CD1c-positive myeloid dendritic cell (primary cell): ENCODE measurements at regions not wholly inside any gene's neighbourhood (a gene's known extent, or its start where the extent isn't known, plus 50 kb on each side); places are given as distances from the start of the nearest gene placed in this dataset.
A peak's percentile ranks its signal among the peaks of the same experiment; 100 is the strongest.
"Not testable (repeated sequence)": the region's sequence is repeated elsewhere in the genome, so short reads cannot be mapped to it uniquely, and the experiment has no call there.

Source experiments
- DNase-seq: peaks from one replicate; pipeline ENCODE4 v3.0.0-alpha.2; 2016; ENCODE audit errors: extremely low spot score

DNA sequence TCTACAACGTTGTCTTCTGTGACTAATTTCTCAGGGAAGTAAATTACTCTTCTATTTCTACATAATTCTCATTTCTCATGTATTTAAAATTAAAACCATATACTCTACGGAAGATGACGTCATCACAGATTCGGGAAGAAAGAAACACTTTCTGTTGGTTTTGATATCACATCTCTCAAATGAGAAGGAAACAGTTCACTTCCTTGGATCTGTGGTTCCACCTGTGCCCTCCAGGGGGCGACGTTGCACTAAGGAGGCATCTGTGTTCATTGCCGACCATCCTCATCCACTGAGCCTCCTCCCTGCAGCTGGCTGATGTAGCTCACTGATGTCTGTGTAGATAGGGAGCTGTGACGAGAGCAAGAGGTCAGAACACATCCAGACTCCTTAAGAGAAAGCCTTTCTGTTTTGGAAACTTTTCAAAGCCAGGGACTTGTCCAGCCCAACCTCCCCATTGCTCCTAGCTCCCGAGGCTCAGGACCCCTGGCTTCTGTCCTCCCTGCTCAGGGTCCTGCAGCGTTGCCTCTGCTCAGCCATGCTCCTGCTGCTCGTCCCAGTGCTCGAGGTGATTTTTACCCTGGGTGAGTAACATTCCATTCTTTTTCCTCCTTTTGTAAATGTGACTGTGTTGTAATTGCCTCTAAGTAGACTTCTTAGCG lies 172.7 kb upstream of the OR4E1 start:
- DNase-seq: peak; percentile 54

DNA sequence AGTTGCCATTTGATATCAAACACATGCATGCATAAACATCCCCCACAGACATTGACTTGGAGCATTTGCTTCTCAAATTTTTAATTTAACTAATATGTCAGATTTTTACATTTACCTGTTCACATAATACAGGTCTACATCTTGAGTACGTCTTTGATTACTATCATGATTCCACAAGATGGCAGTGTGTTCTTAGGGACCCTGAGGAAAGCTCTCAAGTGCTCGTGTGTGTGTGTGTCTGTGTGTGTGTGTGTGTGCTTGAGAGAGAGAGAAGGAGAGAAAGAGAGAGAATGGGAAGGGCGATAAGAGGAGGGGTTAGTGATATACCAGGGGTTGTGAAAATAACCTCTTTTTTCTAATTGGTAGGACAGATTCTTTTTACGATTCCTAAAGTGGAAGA lies 167.1 kb upstream of the OR4E1 start:
- no peak for DNase-seq

DNA sequence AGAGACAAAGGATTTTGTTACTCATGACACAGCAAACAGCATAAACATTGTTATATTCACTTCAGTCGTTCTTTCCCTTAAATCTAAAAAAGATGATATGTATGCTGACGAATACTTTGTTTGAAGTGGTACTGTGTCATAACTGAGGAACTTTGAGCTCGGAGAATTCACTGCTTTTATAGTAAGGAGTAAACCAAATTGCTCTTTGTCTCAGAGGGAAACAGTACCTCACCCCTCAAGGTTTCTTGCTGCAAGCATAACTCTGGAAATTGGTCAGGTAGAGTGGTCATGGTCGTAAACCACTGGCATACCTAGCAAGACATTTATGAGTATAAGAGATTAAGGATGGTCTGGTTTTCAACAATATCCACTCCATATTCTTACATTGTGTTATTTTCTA lies 160.2 kb upstream of the OR4E1 start:
- no peak for DNase-seq

DNA sequence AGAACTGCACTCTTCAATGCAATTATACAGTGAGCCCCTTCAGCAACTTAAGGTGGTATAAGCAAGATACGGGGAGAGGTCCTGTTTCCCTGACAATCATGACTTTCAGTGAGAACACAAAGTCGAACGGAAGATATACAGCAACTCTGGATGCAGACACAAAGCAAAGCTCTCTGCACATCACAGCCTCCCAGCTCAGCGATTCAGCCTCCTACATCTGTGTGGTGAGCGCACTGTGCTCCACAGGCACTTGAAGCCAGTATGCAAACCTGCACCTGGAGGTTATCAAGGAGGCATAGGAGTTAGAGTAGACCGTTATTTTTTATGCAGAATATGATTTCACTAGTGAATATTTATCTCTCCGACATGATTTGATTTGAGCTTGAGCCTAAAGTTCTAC lies 152.2 kb upstream of the OR4E1 start:
- DNase-seq: no peak

GRCh38 chr14:21825149-21825743 lies 151.6 kb upstream of the OR4E1 start:
- peak; percentile 45 for DNase-seq

GRCh38 chr14:21822109-21822508 lies 148.5 kb upstream of the OR4E1 start:
- DNase-seq: no peak

DNA sequence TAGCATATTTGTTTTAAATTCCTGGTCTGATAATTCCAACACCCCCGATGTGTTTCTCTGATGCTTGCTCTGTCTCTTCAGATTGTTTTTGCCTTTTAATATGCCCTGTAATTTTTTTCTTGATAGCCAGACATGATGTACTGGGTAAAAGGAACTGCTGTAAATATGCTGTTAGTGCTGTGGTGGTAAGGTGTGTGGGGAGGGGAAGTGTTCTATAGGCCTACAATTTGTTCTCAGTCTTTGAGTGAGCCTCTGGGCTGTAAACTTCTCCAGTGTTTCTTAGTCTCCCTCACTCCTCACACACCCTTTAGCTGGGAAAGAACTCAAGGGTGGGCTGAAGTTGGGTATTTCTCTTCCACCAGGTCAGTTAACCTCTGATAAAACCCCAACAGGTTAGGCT lies 147.0 kb upstream of the OR4E1 start:
- no peak for DNase-seq

- DNase-seq: not testable (repeated sequence)
Observed at GRCh38 chr14:21819891-21820290, 146.3 kb upstream of the OR4E1 start.

DNA sequence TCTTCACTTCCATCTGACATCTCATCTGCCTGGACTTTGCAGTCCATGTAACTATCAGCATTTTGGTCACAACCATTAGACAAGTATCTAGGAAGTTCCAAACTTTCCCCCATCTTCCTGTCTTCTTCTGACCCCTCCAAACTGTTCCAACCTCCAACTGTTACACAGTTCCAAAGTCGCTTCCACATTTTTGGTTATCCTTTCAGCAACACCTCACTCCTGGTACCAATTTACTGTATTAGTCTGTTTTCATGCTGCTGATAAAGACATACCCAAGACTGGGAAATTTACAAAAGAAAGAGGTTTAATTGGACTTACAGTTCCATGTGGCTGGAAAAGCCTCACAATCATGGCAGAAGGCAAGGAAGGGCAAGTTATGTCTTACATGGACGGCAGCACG lies 143.4 kb upstream of the OR4E1 start:
- DNase-seq: not testable (repeated sequence)

GRCh38 chr14:21807975-21808374 lies 134.4 kb upstream of the OR4E1 start:
- no peak for DNase-seq

DNA sequence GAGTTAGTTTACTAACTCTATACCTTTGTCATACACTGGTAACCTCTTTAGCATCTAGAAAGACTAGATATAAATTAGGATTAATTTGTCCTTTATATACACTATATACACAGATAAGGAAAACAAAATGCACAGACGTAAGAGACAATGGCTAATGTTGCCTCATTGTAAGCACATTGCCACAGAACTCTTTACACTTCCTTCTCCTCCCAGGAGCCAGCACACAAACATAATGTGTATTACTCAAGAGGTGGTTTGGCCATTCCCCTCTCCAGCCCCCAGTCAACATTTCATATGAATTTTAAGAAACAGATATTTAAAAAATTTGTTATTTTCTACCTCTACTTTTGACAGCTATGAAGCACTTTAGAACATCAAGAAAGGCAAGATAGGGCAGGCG lies 131.4 kb upstream of the OR4E1 start:
- no peak for DNase-seq

DNA sequence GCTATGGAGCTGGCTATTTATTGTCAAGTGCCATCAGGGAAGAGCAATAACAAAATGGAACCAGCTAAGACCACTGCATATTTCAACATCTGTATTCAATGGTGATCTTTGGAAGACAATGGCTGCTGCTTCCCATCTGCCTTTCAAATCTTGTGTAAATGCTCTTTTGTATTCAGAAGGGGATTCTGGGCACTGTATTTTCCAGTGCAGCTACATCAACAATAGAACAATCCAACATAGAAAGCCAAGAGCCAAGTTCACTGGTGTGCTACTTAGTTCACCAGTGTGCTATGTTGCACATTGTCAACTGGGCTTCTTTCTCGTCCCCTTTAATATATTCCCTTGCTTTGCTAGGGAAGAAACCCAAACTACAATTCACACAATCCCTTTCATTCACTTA lies 128.8 kb upstream of the OR4E1 start:
- no peak for DNase-seq

- no peak for DNase-seq
Observed at GRCh38 chr14:21796916-21797315, 123.3 kb upstream of the OR4E1 start.

GRCh38 chr14:21795456-21795855 lies 121.8 kb upstream of the OR4E1 start:
- no peak for DNase-seq

DNA sequence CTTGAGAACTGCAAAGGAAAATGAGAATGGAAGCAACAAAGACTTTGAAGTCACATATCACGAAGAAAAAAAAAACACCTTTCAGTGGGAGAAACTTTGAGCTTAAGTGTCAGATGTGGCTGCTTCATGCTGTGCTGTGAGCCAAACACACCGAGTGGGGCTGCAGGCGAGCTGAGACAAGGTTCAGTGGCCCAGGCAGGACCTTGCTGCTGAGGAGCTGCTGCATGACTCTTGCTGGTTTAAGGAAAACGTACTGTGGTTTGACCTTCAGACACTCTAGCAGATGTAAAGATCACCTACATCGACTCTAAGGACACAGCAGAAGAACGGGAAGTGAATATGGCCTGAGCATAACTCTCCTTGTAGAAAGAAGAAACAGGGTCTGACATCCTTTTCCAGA lies 118.1 kb upstream of the OR4E1 start:
- DNase-seq: no peak

- not testable (repeated sequence) for DNase-seq
Observed at GRCh38 chr14:21788687-21789086, 115.1 kb upstream of the OR4E1 start.

- DNase-seq: not testable (repeated sequence)
Observed at GRCh38 chr14:21787242-21787641, 113.6 kb upstream of the OR4E1 start.

DNA sequence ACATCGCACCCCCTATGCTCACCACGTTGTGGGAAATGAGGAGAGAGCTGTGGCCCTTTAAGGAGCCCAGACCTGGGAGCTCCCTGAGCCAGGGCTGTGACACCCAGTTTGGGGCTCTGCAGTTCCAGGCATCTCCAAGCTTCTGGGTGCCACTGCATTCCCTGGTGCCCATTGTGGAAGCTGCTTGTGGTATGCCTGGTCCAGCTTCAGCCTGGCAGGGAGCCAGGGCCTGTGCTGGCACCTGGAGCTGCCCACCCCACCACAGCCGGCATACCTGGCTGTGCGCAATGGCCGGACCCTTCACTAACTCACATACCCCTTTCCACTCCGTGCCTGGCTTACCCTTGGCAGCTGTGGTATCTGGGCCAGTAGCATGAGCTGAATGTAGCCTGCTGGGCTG lies 107.9 kb upstream of the OR4E1 start:
- DNase-seq: no peak

- no peak for DNase-seq
Observed at GRCh38 chr14:21780429-21781084, 106.9 kb upstream of the OR4E1 start.

DNA sequence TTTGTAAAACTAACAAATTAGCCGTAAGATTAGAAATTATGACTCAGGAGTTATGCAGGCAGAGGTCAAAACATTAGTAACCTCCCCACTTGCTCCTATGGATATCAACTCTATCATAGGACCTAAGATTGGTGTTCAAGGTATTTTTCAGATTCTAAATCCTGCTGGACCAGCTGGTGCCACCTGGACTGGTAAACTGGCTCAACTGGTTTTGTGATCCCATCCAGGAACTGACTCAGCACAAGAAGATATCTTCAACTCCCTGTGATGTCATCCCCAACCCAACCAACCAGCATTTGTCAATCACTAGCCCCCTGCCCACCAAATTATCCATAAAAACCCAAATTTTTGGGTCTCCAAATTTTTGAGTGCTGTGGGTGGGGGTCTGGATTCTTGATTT lies 98.1 kb upstream of the OR4E1 start:
- DNase-seq: no peak

DNA sequence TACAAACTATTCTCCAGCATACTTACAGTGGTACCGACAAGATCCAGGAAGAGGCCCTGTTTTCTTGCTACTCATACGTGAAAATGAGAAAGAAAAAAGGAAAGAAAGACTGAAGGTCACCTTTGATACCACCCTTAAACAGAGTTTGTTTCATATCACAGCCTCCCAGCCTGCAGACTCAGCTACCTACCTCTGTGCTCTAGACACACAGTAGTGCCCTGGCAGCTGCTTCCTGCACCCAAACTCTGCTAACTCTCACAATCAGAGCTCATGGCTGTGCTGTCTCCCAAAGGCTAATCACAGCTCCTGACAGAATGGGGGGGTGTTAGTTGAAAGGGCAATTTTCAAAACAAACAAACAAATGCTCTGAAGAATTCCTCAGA lies 95.2 kb upstream of the OR4E1 start:
- DNase-seq: no peak

DNA sequence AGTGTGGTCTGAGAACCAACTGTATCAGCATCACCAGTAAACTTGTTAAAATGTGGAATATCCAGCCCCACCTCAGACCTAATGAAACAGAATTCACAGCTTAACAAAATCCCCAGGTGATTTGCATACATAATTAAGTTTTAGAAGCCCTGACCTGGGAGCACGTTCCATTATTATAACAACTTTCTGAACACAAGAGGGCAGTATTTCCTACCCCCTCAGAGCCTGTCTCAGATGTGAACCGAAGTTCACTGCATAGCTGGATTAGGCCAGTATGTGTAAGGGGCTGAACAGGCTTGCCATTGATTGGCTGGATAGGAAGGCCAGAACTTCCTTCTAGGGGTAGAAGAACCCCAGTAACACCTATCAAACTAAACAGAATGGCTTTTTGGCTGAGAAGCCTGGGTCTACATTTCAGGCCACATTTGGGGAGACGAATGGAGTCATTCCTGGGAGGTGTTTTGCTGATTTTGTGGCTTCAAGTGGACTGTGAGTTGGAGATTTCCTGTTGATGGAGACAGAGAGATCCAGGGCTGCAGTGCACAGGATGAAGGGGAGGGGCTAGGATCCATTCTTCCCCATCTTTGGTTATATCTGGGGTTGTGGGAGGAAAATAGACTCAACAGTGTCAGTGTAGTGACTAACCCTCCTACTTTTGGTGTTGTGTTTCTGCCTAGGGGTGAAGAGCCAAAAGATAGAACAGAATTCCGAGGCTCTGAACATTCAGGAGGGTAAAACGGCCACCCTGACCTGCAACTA lies 94.7 kb upstream of the OR4E1 start:
- DNase-seq: peak; percentile 34

GRCh38 chr14:21760360-21760759 lies 86.7 kb upstream of the OR4E1 start:
- not testable (repeated sequence) for DNase-seq
